ENCODE measurements at regions not wholly inside any gene's neighbourhood (a gene's known extent, or its start where the extent isn't known, plus 50 kb on each side); places are given as distances from the start of the nearest gene placed in this dataset.

DNA sequence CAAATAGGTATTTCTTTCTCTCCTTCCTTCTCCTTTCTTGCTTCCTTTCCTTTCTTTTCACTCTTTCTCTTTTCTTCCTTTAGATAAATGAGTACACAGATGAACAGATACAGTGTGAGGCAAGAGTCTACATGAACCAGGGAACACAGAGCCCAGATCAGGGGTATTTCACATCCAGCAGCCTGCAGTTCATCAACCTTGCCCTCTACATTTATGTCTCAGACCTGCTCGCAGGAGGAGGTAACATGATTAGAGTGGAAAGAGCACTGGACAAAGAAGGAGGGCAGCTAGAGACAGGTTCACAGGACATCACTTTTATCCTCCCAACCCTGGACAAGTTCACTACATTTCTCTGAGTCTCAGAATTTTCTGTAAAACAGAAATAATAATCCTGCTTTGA is 773.1 kb downstream of the NTRK3 start:
- no peak for TF ChIP-seq POLR2A (IDR thresholded peaks at IDR 0.05)
- TF ChIP-seq CTCF (IDR thresholded peaks at IDR 0.05): no peak
- no peak for TF ChIP-seq EP300 (IDR thresholded peaks at IDR 0.05)
- TF ChIP-seq POLR2AphosphoS5 (IDR thresholded peaks at IDR 0.05): no peak

All from suprapubic skin (tissue), 4 donors.